GM12872 (cell line): ENCODE measurements at regions not wholly inside any gene's neighbourhood (a gene's known extent, or its start where the extent isn't known, plus 50 kb on each side); places are given as distances from the start of the nearest gene placed in this dataset.

Source experiments
- TF ChIP-seq, protein P1 (sequence below): IDR thresholded peaks from 3 replicates; pipeline ENCODE4 v1.5.1; 2011; ENCODE audit warnings: low read depth, mild to moderate bottlenecking, low read length, moderate library complexity; ENCODE audit not compliant: insufficient read depth

GRCh38 chr1:36542962-36543515 is 60.3 kb upstream of the CSF3R start:
- TF ChIP-seq, protein P1, sequence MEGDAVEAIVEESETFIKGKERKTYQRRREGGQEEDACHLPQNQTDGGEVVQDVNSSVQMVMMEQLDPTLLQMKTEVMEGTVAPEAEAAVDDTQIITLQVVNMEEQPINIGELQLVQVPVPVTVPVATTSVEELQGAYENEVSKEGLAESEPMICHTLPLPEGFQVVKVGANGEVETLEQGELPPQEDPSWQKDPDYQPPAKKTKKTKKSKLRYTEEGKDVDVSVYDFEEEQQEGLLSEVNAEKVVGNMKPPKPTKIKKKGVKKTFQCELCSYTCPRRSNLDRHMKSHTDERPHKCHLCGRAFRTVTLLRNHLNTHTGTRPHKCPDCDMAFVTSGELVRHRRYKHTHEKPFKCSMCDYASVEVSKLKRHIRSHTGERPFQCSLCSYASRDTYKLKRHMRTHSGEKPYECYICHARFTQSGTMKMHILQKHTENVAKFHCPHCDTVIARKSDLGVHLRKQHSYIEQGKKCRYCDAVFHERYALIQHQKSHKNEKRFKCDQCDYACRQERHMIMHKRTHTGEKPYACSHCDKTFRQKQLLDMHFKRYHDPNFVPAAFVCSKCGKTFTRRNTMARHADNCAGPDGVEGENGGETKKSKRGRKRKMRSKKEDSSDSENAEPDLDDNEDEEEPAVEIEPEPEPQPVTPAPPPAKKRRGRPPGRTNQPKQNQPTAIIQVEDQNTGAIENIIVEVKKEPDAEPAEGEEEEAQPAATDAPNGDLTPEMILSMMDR = peak; percentile 44

- TF ChIP-seq, protein P1 = no peak
Measured at GRCh38 chr1:36542024-36542961, 59.6 kb upstream of the CSF3R start.

GRCh38 chr1:36540056-36540455 is 57.3 kb upstream of the CSF3R start:
- TF ChIP-seq, protein P1 = no peak

GRCh38 chr1:36539526-36539925 is 56.8 kb upstream of the CSF3R start:
- TF ChIP-seq, protein P1 = no peak

DNA sequence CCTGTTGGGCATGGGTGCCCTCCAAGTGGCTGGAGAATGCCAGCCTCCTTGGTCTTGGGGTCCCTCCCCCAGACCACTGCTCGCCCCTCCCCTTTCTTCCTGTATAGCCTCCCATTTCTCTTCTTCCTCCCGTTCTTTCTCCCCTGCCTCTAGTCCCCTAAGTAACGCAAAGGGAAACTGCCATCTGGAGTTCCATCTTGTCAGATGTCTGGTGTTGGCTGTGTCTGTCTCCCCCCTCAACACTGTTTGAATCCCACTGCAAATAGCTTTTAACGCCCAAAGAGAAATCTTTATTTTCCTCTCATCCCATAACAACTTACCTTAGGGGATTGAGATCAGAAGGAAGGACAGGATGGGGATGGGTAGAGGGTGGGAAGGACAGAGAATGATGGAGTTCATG is 55.3 kb upstream of the CSF3R start:
- TF ChIP-seq, protein P1 = no peak

DNA sequence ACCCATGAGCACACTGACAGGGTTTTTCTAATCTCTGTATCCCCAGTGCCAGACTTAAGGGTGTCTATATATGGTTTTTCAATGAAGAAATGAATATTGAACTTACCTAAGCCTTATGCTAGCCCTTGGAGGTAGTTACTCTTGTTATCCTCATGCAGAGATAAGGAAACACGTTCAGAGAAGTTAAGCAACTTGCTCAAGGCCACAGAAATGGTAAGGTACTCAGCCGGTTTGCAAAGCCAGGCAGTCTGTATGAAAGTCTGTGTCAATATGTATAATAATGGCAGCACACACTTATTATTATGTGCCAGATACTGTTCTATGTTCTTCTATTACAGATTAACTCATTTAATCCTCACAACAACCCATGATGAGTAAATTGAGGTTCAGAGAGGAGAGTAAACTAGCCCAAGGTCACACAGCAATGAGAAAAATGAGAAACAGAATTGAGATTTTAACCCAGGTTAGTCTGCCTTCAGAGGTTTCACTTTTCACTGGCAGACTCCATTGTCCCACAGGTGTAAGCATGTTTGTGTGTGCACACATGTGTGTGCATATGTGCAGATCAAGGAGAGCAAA is 54.6 kb upstream of the CSF3R start:
- TF ChIP-seq, protein P1 = no peak

GRCh38 chr1:36536727-36537126 is 54.0 kb upstream of the CSF3R start:
- TF ChIP-seq, protein P1 = no peak
